HepG2 (cell line): ENCODE measurements at regions not wholly inside any gene's neighbourhood (a gene's known extent, or its start where the extent isn't known, plus 50 kb on each side); places are given as distances from the start of the nearest gene placed in this dataset.

Experiments used
- ATAC-seq: fragments of 200-7000 bp; cut with Tn5 transposase; 3 replicates; pipeline ENCODE4 v1.9.1; 2020; ENCODE audit warnings: mild to moderate bottlenecking, moderate library complexity
- BruUV-seq: library from RNA; stranded (reverse); fragments of 400-500 nt; replicated peaks from 2 replicates; lab custom pipeline; 2021; lab: Mats Ljungman, UMichigan
- CTCF ChIA-PET: fragments of 300-600 bp; formaldehyde crosslinking; extraction: SDS; loops from one replicate; lab custom pipeline; 2021; ENCODE audit warnings: low total read pairs, inconsistent platforms, low intra/inter-chr PET ratio; lab: Yijun Ruan, JAX
- POLR2A ChIA-PET: fragments of 350-600 bp; sonication (Branson Sonifier 250); formaldehyde crosslinking; loops from one replicate; lab custom pipeline; 2020; ENCODE audit warnings: antibody characterized with exemption, inconsistent platforms; lab: Yijun Ruan, JAX
- DNase-seq: peaks from one replicate; pipeline ENCODE4 v3.0.0-alpha.2; 2015; ENCODE audit warnings: low spot score
- FAIRE-seq: peaks from 3 replicates; lab custom pipeline; 2011; peaks lifted over from hg19 to GRCh38; lab: Jason Lieb, UNC
- H2AFZ ChIP-seq: one replicate; pipeline ENCODE4 v1.6.1; 2011; ENCODE audit warnings: low read length, inconsistent platforms
- H3K27ac ChIP-seq: fragments of 300-600 bp; 3 replicates; pipeline ENCODE4 v1.8.0; 2011; ENCODE audit warnings: mixed run types, mild to moderate bottlenecking, mixed read lengths, low read length, inconsistent platforms; ENCODE audit not compliant: insufficient read depth; ENCODE audit errors: extremely low read length
- H3K27me3 ChIP-seq, 2 experiments: fragments of 200-600 bp in 1 of 2; 2 replicates in 1 of 2; 3 replicates in 1 of 2; pipeline versions ENCODE4 v1.6.0 to v1.8.0; 2011; ENCODE audit warnings: low read length in 2 of 2, mild to moderate bottlenecking in 2 of 2, moderate library complexity in 2 of 2, inconsistent platforms in 1 of 2; ENCODE audit not compliant: insufficient read depth in 2 of 2, control insufficient read depth in 1 of 2
- H3K36me3 ChIP-seq, 2 experiments: fragments of 200-600 bp in 1 of 2; replicated peaks in 1 of 2; 2 replicates in 1 of 2; 3 replicates in 1 of 2; pipeline versions ENCODE4 v1.5.1 to v1.8.0; 2011; ENCODE audit warnings: low read length in 2 of 2, inconsistent platforms in 1 of 2; ENCODE audit not compliant: insufficient read depth in 2 of 2, control insufficient read depth in 1 of 2
- H3K4me1 ChIP-seq: 2 replicates; pipeline ENCODE4 v1.5.1; 2012; ENCODE audit warnings: low read length, inconsistent platforms; ENCODE audit not compliant: insufficient read depth
- H3K4me2 ChIP-seq: 2 replicates; pipeline ENCODE4 v1.6.0; 2011; ENCODE audit warnings: low read depth, low read length, inconsistent platforms
- H3K4me3 ChIP-seq, 3 experiments: fragments of 200-600 bp in 1 of 3; sonication (generic), shearing (Covaris generic) in 1 of 3; replicated peaks in 1 of 3; 2 replicates each; pipeline ENCODE4 v1.5.1; 2011 to 2016; ENCODE audit warnings: low read length in 3 of 3, inconsistent platforms in 2 of 3, low read depth in 2 of 3, mild to moderate bottlenecking in 2 of 3, control low read depth in 1 of 3, mixed read lengths in 1 of 3; ENCODE audit not compliant: insufficient read depth in 1 of 3
- H3K79me2 ChIP-seq: one replicate; pipeline ENCODE4 v1.6.1; 2011; ENCODE audit warnings: low read length, inconsistent platforms; ENCODE audit not compliant: insufficient read depth
- H3K9ac ChIP-seq: 2 replicates; pipeline ENCODE4 v1.6.0; 2011; ENCODE audit warnings: mild to moderate bottlenecking, low read depth, low read length, inconsistent platforms; ENCODE audit not compliant: insufficient read depth
- H3K9me3 ChIP-seq: 2 replicates; pipeline ENCODE4 v1.5.1; 2012; ENCODE audit warnings: mild to moderate bottlenecking, low read length
- H4K20me1 ChIP-seq: 2 replicates; pipeline ENCODE4 v1.6.0; 2011; ENCODE audit warnings: inconsistent platforms, mild to moderate bottlenecking, low read length, moderate library complexity; ENCODE audit not compliant: insufficient read depth
- CEBPB ChIP-seq: IDR thresholded peaks from 2 replicates; pipeline ENCODE4 v1.6.1; 2011; ENCODE audit warnings: low read depth, low read length, improper control_type of control experiment, borderline replicate concordance
- JUN ChIP-seq: sonication (generic); formaldehyde crosslinking; IDR thresholded peaks from 2 replicates; pipeline ENCODE4 v1.4.0; 2020; ENCODE audit warnings: mild to moderate bottlenecking, missing genetic modification reagents
- TSC22D2 ChIP-seq: sonication (generic); formaldehyde crosslinking; IDR thresholded peaks from 2 replicates; pipeline ENCODE4 v1.5.1; 2020; ENCODE audit warnings: missing genetic modification reagents, mild to moderate bottlenecking, borderline replicate concordance
- ZC3H13 ChIP-seq: sonication (generic); formaldehyde crosslinking; IDR thresholded peaks from 2 replicates; pipeline ENCODE4 v1.8.1; 2023; ENCODE audit warnings: mild to moderate bottlenecking, missing genetic modification reagents, moderate library complexity
- ZNF274 ChIP-seq: sonication (generic); formaldehyde crosslinking; IDR thresholded peaks from 2 replicates; pipeline ENCODE4 v1.5.1; 2020; ENCODE audit warnings: mild to moderate bottlenecking, missing genetic modification reagents
- ZNF431 ChIP-seq: sonication (generic); formaldehyde crosslinking; IDR thresholded peaks from 2 replicates; pipeline ENCODE4 v1.9.0; 2022; ENCODE audit warnings: missing genetic modification reagents, low read depth, mild to moderate bottlenecking, borderline replicate concordance
- WGBS: methylation state at CpG from one replicate; pipeline ENCODE4 v1.1.6; 2017; ENCODE audit warnings: low lambda C conversion rate; 5-methylcytosine and 5-hydroxymethylcytosine counted together
- in situ Hi-C: cut with HindIII; loops from 2 replicates; pipeline ENCODE4 v1.10.0; 2017; ENCODE audit warnings: low pct_unique_long_range_greater_than_20kb; ENCODE audit not compliant: extremely low pct_ligation_motif_present
- intact Hi-C: fragments of 100-400 bp; cut with micrococcal nuclease; formaldehyde crosslinking; loops from one replicate; pipeline ENCODE4 v1.10.0; 2022; ENCODE audit not compliant: unreplicated experiment

GRCh38 chr6:22356362-22356940 is 59.6 kb upstream of the PRL start:
- DNase-seq = no peak
- POLR2A ChIA-PET = no interaction called here

GRCh38 chr6:22357724-22358189 is 60.9 kb upstream of the PRL start:
- no peak for DNase-seq
- ChIA-PET CTCF (no interaction called here), POLR2A (no interaction called here)
- intact Hi-C loops (no loop called here), in situ Hi-C loops (no loop called here)
- Histone ChIP-seq H3K4me2 (no peak overlapping the region), H4K20me1 (no peaks in the 10 kb centered on the region), H3K4me3 (no peak overlapping the region), H3K9me3 (peaks cover 85% of the 10 kb centered on the region), H3K79me2 (no peaks in the 10 kb centered on the region), H3K4me1 (no peaks in the 10 kb centered on the region), H3K27me3 (no peaks in the 10 kb centered on the region), H3K9ac (no peak overlapping the region), H3K27ac (no peak overlapping the region), H3K36me3 (no peaks in the 10 kb centered on the region), H2AFZ (no peak overlapping the region)
- FAIRE-seq = no peak
- BruUV-seq = no TSS peak
- ATAC-seq = no peak
- TF ChIP-seq CEBPB = no peak
- TF ChIP-seq TSC22D2 (CRISPR knock-in tag) = no peak
- TF ChIP-seq ZC3H13 (CRISPR knock-in tag) = no peak
- no peak for TF ChIP-seq JUN (CRISPR knock-in tag)

More at GRCh38 chr6:22356362-22356940, 59.6 kb upstream of the PRL start:
- BruUV-seq = no TSS peak
- H3K4me1 ChIP-seq = no peaks in the 10 kb centered on the region
- no peak overlapping the region for H2AFZ ChIP-seq
- no peak overlapping the region for H3K9ac ChIP-seq
- H3K27me3 ChIP-seq = no peaks in the 10 kb centered on the region
- no peaks in the 10 kb centered on the region for H3K36me3 ChIP-seq
- H3K9me3 ChIP-seq = peaks cover 85% of the 10 kb centered on the region
- FAIRE-seq (no peak), ATAC-seq (no peak)
- no peaks in the 10 kb centered on the region for H3K79me2 ChIP-seq
- no peak overlapping the region for H3K27ac ChIP-seq
- 38% methylated on average over 12 of the region's 28 CpGs for WGBS
- in situ Hi-C loops = no loop called here
- H3K4me3 ChIP-seq = no peak overlapping the region
- TF ChIP-seq ZNF431 (CRISPR knock-in tag) (no peak), ZNF274 (CRISPR knock-in tag) (no peak)
- H4K20me1 ChIP-seq = no peaks in the 10 kb centered on the region
- CTCF ChIA-PET = no interaction called here
- H3K4me2 ChIP-seq = no peak overlapping the region
- intact Hi-C loops = no loop called here
